GM12865 (cell line): ENCODE measurements at regions not wholly inside any gene's neighbourhood (a gene's known extent, or its start where the extent isn't known, plus 50 kb on each side); places are given as distances from the start of the nearest gene placed in this dataset.
A peak's percentile ranks its signal among the peaks of the same experiment; 100 is the strongest.
"Not testable (repeated sequence)": the region's sequence is repeated elsewhere in the genome, so short reads cannot be mapped to it uniquely, and the experiment has no call there.

Experiments
- DNase-seq: peaks from one replicate; pipeline ENCODE4 v3.0.0; 2010; ENCODE audit warnings: low read depth
- H3K4me3 ChIP-seq: 2 replicates; pipeline ENCODE4 v1.5.1; 2011; ENCODE audit warnings: mild to moderate bottlenecking, low read depth, low read length, control low read depth
- TF ChIP-seq, protein P1 (sequence below): IDR thresholded peaks from 2 replicates; pipeline ENCODE4 v1.5.1; 2011; ENCODE audit warnings: low read length, control low read depth, low read depth, inconsistent platforms; ENCODE audit not compliant: insufficient read depth; ENCODE audit errors: missing control alignments

DNA sequence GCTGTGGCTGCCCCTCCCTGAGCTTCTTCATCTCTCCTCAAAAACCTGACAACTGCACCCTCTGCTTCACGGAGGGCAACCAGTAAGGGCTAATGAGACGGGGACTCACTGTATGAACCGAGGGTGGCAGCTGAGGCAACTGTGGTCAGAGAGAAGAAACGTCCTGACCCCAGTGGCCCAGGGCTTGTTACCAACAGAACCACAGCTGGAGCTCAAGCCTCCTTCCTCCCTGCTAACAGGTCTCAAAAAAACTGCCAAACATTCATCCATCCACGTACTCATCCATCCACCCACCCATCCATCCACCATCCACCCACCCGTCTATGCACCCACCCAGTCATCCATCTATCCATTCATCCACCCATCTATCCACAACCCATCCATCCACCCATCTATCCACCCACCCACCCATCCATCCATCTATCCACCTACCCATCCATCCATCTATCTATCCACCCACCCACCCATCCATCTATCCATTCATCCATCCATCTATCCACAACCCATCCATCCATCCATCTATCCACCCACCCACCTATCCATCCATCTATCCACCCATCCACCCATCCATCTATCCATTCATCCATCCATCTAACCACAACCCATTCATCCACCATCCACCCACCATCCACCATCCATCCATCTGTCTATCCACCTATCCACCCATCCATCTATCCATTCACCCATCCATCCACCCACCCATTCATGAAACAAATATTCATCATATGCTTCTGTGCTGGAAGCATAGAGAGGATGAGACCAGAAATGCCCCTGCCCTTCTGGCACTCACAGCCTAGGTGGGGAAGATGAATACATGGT lies 111.7 kb downstream of the PDGFA start:
- no peak for DNase-seq
- TF ChIP-seq, protein P1, sequence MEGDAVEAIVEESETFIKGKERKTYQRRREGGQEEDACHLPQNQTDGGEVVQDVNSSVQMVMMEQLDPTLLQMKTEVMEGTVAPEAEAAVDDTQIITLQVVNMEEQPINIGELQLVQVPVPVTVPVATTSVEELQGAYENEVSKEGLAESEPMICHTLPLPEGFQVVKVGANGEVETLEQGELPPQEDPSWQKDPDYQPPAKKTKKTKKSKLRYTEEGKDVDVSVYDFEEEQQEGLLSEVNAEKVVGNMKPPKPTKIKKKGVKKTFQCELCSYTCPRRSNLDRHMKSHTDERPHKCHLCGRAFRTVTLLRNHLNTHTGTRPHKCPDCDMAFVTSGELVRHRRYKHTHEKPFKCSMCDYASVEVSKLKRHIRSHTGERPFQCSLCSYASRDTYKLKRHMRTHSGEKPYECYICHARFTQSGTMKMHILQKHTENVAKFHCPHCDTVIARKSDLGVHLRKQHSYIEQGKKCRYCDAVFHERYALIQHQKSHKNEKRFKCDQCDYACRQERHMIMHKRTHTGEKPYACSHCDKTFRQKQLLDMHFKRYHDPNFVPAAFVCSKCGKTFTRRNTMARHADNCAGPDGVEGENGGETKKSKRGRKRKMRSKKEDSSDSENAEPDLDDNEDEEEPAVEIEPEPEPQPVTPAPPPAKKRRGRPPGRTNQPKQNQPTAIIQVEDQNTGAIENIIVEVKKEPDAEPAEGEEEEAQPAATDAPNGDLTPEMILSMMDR = no peak
- H3K4me3 ChIP-seq = no peak overlapping the region

- DNase-seq = no peak
- TF ChIP-seq, protein P1 = no peak
- H3K4me3 ChIP-seq = no peak overlapping the region
These were observed 110.8 kb downstream of the PDGFA start for GRCh38 chr7:408751-409311.

DNA sequence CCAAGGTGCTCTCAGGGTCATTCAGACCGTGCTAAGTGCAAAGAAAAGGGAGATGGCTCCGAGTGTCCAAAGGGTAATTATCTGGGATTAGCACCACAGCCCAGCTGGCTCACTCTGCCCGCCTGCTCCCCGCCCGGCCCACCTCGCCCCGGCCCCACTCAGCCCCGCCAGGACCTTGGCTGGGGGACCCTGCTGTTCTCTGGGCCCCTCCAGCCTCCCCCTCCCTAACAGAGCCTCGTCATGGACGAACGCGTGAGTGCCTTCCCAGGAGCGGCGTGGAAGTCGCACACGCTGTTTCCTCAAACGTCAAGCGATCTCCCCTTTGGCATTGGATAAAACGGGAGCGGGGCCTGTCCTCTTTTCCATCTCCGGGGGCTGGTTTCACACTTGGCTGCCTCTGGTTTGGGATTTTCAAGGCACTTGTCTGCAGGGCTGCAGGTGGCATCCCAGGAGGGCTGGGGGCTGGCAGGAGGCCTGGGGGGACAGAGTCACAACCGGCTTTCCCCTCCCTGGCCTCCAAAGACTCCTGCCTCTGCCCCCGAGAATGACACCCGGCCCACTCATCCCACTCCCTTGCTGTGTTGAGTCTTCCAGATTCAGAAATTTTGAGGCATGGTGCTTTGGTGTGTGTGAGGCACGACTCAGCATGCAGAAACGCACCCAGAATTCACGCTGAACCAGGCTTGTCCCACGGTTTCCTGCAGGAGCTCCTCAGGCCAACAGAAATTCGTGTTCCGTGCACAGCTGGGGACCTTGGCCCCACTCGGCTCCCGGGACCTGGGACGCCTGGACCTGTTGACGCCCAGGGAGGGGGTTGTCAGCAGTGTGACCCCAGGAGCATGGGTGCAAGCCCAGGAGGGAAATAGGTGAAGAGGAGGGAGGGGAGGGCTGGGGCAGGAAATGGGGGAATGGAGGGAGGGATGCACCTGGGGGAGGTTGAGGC lies 110.0 kb downstream of the PDGFA start:
- no peak overlapping the region for H3K4me3 ChIP-seq
- TF ChIP-seq, protein P1 = no peak
- DNase-seq = no peak

DNA sequence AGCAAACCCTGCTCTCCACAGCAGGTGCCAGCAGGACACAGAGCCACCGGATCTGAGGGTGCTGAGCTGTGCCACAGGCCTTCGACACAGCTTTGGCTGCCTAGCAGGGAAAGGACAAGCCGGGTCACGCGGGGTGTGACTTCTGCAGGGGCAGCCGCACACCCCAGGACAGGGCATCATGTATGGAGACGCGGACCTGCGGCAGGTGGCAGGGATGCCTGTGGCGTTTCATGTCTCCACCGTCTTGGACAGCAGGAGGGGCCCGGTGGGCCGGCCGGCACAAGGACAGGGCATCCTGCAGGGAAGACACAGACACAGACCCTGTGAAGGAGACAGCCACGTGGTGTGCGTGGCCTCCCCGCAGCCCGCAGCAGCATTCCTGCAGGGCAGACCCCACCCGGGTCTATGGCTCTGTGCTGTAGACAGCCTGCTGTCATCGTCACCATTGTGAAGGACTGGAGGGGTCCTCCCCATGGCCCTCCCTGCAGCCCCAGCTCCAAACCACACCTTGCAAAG lies 109.2 kb downstream of the PDGFA start:
- TF ChIP-seq, protein P1 = no peak
- no peak for DNase-seq
- H3K4me3 ChIP-seq = no peak overlapping the region

GRCh38 chr7:411116-411515 lies 108.5 kb downstream of the PDGFA start:
- DNase-seq, H3K4me3 ChIP-seq: not testable (repeated sequence)

- H3K4me3 ChIP-seq = no peak overlapping the region
- peak; percentile 4 for DNase-seq
- TF ChIP-seq, protein P1 = no peak
These were observed 107.9 kb downstream of the PDGFA start for GRCh38 chr7:411677-412312.

DNA sequence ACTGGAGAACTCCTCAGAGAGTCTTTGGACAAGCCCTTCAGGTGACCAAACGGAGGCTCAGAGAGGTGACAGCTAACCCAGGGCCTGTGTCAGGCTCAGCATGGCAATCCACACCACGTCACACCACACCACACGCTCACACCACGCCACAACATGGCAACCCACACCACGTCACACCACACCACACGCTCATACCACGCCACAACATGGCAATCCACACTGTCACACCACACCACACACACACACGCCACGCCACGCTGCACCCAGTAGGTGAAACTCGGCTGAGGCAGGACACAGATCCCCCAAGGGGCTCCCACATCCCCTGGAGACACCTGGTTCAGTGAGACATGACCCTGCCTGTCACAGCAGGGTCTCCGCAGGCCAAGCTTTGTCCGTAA lies 107.3 kb downstream of the PDGFA start:
- no peak overlapping the region for H3K4me3 ChIP-seq
- no peak for DNase-seq
- TF ChIP-seq, protein P1 = no peak
